OCI-LY1 (cell line): ENCODE measurements at regions not wholly inside any gene's neighbourhood (a gene's known extent, or its start where the extent isn't known, plus 50 kb on each side); places are given as distances from the start of the nearest gene placed in this dataset.

Experiments
- CTCF ChIP-seq: fragments of 200-600 bp; sonication (generic), shearing (Covaris generic); IDR thresholded peaks from 2 replicates; pipeline ENCODE4 v1.5.1; 2017; ENCODE audit warnings: mild to moderate bottlenecking, antibody characterized with exemption, low read length, moderate library complexity, mixed read lengths
- EZH2 ChIP-seq: fragments of 200-600 bp; sonication (generic), shearing (Covaris generic); IDR thresholded peaks from 2 replicates; pipeline ENCODE4 v1.8.0; 2017; ENCODE audit warnings: borderline replicate concordance, mixed run types, mild to moderate bottlenecking, antibody characterized with exemption, low read length, moderate library complexity, mixed read lengths

- no peak for TF ChIP-seq CTCF
- no peak for TF ChIP-seq EZH2
Observed at GRCh38 chr16:6695666-6696065, 637.0 kb upstream of the RBFOX1 start.
